GM23338 (cell line): ENCODE measurements at regions not wholly inside any gene's neighbourhood (a gene's known extent, or its start where the extent isn't known, plus 50 kb on each side); places are given as distances from the start of the nearest gene placed in this dataset.

Experiments used
- CREB1 ChIP-seq: fragments of 250-450 bp; sonication (Bioruptor Pico); IDR thresholded peaks from 2 replicates; pipeline ENCODE4 v1.5.0; 2020; ENCODE audit warnings: low read depth, mild to moderate bottlenecking, moderate library complexity
- EZH2 ChIP-seq: fragments of 200-600 bp; sonication (generic); IDR thresholded peaks from one replicate; pipeline ENCODE4 v1.8.0; 2017; ENCODE audit warnings: antibody characterized with exemption, mild to moderate bottlenecking, low read depth; ENCODE audit not compliant: unreplicated experiment
- EZH2phosphoT487 ChIP-seq: fragments of 200-600 bp; sonication (generic); IDR thresholded peaks from one replicate; pipeline ENCODE4 v1.8.1; 2018; ENCODE audit warnings: antibody characterized with exemption; ENCODE audit not compliant: unreplicated experiment
- JUNB ChIP-seq: IDR thresholded peaks from one replicate; pipeline ENCODE4 v1.6.1; 2016; ENCODE audit warnings: antibody characterized with exemption; ENCODE audit not compliant: unreplicated experiment
- NANOG ChIP-seq: IDR thresholded peaks from 2 replicates; pipeline ENCODE4 v1.6.1; 2016; ENCODE audit warnings: antibody characterized with exemption, borderline replicate concordance
- POLR2AphosphoS5 ChIP-seq: IDR thresholded peaks from 2 replicates; pipeline ENCODE4 v1.6.1; 2016; ENCODE audit warnings: antibody characterized with exemption, low read depth
- STAT1 ChIP-seq: IDR thresholded peaks from one replicate; pipeline ENCODE4 v1.6.1; 2016; ENCODE audit warnings: antibody characterized with exemption; ENCODE audit not compliant: unreplicated experiment
- ZNF114 ChIP-seq: fragments of 250-450 bp; sonication (Bioruptor Pico); IDR thresholded peaks from 2 replicates; pipeline ENCODE4 v1.5.0; 2020; ENCODE audit warnings: mild to moderate bottlenecking, moderate library complexity
- ZNF331 ChIP-seq: fragments of 250-450 bp; sonication (Bioruptor Pico); IDR thresholded peaks from 2 replicates; pipeline ENCODE4 v1.5.0; 2020; ENCODE audit warnings: low read depth, mild to moderate bottlenecking, moderate library complexity
- TF ChIP-seq, protein P1 (sequence below), 2 experiments: fragments of 200-600 bp in 1 of 2; sonication (generic) in 1 of 2; conservative IDR thresholded peaks; 2 replicates each; pipeline versions ENCODE4 v1.5.1 to v1.6.1; 2016 to 2017; ENCODE audit warnings: antibody characterized with exemption in 2 of 2, low read depth in 2 of 2, mild to moderate bottlenecking in 2 of 2, moderate library complexity in 1 of 2
- TF ChIP-seq, protein P2 (sequence below): IDR thresholded peaks from one replicate; pipeline ENCODE4 v1.6.1; 2018; ENCODE audit warnings: antibody characterized with exemption; ENCODE audit not compliant: unreplicated experiment
- TF ChIP-seq, protein P3 (sequence below): fragments of 250-450 bp; sonication (Bioruptor Pico); IDR thresholded peaks from 2 replicates; pipeline ENCODE4 v1.5.0; 2020; ENCODE audit warnings: mild to moderate bottlenecking, moderate library complexity
- TF ChIP-seq, protein P4 (sequence below): IDR thresholded peaks from 2 replicates; pipeline ENCODE4 v1.6.1; 2016; ENCODE audit warnings: antibody characterized with exemption

DNA sequence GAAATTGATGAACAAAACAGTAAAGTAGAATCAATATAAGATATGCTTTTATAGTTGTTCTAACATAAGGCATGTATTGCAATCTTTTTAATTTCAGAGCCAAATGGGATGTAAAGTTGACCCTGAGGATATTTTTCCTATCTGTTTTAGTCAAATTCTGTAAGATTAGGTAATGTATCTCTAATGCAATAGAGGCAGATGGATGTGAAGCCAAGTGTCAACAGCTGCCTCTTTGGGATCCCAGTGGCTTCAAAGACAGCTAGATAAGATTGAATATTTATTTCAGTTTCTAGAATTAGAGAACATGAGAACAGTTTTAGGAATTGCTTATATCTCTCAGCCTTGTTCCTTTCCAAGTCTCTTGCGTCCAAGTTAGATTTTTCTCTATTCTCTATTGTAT is 208.3 kb downstream of the DNAJB9 start:
- TF ChIP-seq, protein P1, sequence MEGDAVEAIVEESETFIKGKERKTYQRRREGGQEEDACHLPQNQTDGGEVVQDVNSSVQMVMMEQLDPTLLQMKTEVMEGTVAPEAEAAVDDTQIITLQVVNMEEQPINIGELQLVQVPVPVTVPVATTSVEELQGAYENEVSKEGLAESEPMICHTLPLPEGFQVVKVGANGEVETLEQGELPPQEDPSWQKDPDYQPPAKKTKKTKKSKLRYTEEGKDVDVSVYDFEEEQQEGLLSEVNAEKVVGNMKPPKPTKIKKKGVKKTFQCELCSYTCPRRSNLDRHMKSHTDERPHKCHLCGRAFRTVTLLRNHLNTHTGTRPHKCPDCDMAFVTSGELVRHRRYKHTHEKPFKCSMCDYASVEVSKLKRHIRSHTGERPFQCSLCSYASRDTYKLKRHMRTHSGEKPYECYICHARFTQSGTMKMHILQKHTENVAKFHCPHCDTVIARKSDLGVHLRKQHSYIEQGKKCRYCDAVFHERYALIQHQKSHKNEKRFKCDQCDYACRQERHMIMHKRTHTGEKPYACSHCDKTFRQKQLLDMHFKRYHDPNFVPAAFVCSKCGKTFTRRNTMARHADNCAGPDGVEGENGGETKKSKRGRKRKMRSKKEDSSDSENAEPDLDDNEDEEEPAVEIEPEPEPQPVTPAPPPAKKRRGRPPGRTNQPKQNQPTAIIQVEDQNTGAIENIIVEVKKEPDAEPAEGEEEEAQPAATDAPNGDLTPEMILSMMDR (conservative IDR thresholded peaks at IDR 0.05; ENCODE audit: low read depth in 2 of 2): no peak
- TF ChIP-seq, protein P2, sequence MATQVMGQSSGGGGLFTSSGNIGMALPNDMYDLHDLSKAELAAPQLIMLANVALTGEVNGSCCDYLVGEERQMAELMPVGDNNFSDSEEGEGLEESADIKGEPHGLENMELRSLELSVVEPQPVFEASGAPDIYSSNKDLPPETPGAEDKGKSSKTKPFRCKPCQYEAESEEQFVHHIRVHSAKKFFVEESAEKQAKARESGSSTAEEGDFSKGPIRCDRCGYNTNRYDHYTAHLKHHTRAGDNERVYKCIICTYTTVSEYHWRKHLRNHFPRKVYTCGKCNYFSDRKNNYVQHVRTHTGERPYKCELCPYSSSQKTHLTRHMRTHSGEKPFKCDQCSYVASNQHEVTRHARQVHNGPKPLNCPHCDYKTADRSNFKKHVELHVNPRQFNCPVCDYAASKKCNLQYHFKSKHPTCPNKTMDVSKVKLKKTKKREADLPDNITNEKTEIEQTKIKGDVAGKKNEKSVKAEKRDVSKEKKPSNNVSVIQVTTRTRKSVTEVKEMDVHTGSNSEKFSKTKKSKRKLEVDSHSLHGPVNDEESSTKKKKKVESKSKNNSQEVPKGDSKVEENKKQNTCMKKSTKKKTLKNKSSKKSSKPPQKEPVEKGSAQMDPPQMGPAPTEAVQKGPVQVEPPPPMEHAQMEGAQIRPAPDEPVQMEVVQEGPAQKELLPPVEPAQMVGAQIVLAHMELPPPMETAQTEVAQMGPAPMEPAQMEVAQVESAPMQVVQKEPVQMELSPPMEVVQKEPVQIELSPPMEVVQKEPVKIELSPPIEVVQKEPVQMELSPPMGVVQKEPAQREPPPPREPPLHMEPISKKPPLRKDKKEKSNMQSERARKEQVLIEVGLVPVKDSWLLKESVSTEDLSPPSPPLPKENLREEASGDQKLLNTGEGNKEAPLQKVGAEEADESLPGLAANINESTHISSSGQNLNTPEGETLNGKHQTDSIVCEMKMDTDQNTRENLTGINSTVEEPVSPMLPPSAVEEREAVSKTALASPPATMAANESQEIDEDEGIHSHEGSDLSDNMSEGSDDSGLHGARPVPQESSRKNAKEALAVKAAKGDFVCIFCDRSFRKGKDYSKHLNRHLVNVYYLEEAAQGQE: no peak
- TF ChIP-seq ZNF331 (CRISPR knock-in tag) (no peak), EZH2phosphoT487 (no peak), EZH2 (no peak), CREB1 (CRISPR knock-in tag) (no peak), POLR2AphosphoS5 (no peak), STAT1 (no peak), JUNB (no peak), ZNF114 (no peak), NANOG (no peak)
- TF ChIP-seq, protein P3, sequence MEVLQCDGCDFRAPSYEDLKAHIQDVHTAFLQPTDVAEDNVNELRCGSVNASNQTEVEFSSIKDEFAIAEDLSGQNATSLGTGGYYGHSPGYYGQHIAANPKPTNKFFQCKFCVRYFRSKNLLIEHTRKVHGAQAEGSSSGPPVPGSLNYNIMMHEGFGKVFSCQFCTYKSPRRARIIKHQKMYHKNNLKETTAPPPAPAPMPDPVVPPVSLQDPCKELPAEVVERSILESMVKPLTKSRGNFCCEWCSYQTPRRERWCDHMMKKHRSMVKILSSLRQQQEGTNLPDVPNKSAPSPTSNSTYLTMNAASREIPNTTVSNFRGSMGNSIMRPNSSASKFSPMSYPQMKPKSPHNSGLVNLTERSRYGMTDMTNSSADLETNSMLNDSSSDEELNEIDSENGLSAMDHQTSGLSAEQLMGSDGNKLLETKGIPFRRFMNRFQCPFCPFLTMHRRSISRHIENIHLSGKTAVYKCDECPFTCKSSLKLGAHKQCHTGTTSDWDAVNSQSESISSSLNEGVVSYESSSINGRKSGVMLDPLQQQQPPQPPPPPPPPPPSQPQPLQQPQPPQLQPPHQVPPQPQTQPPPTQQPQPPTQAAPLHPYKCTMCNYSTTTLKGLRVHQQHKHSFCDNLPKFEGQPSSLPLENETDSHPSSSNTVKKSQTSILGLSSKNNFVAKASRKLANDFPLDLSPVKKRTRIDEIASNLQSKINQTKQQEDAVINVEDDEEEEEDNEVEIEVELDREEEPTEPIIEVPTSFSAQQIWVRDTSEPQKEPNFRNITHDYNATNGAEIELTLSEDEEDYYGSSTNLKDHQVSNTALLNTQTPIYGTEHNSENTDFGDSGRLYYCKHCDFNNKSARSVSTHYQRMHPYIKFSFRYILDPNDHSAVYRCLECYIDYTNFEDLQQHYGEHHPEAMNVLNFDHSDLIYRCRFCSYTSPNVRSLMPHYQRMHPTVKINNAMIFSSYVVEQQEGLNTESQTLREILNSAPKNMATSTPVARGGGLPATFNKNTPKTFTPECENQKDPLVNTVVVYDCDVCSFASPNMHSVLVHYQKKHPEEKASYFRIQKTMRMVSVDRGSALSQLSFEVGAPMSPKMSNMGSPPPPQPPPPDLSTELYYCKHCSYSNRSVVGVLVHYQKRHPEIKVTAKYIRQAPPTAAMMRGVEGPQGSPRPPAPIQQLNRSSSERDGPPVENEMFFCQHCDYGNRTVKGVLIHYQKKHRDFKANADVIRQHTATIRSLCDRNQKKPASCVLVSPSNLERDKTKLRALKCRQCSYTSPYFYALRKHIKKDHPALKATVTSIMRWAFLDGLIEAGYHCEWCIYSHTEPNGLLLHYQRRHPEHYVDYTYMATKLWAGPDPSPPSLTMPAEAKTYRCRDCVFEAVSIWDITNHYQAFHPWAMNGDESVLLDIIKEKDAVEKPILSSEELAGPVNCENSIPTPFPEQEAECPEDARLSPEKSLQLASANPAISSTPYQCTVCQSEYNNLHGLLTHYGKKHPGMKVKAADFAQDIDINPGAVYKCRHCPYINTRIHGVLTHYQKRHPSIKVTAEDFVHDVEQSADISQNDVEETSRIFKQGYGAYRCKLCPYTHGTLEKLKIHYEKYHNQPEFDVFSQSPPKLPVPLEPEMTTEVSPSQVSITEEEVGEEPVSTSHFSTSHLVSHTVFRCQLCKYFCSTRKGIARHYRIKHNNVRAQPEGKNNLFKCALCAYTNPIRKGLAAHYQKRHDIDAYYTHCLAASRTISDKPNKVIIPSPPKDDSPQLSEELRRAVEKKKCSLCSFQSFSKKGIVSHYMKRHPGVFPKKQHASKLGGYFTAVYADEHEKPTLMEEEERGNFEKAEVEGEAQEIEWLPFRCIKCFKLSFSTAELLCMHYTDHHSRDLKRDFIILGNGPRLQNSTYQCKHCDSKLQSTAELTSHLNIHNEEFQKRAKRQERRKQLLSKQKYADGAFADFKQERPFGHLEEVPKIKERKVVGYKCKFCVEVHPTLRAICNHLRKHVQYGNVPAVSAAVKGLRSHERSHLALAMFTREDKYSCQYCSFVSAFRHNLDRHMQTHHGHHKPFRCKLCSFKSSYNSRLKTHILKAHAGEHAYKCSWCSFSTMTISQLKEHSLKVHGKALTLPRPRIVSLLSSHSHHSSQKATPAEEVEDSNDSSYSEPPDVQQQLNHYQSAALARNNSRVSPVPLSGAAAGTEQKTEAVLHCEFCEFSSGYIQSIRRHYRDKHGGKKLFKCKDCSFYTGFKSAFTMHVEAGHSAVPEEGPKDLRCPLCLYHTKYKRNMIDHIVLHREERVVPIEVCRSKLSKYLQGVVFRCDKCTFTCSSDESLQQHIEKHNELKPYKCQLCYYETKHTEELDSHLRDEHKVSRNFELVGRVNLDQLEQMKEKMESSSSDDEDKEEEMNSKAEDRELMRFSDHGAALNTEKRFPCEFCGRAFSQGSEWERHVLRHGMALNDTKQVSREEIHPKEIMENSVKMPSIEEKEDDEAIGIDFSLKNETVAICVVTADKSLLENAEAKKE: no peak
- TF ChIP-seq, protein P4, sequence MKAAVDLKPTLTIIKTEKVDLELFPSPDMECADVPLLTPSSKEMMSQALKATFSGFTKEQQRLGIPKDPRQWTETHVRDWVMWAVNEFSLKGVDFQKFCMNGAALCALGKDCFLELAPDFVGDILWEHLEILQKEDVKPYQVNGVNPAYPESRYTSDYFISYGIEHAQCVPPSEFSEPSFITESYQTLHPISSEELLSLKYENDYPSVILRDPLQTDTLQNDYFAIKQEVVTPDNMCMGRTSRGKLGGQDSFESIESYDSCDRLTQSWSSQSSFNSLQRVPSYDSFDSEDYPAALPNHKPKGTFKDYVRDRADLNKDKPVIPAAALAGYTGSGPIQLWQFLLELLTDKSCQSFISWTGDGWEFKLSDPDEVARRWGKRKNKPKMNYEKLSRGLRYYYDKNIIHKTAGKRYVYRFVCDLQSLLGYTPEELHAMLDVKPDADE: no peak
